ENCODE measurements at regions not wholly inside any gene's neighbourhood (a gene's known extent, or its start where the extent isn't known, plus 50 kb on each side); places are given as distances from the start of the nearest gene placed in this dataset.

GRCh38 chr3:96101006-96101560 lies 713.3 kb upstream of the EPHA6 start:
- TF ChIP-seq EZH2phosphoT487 (IDR thresholded peaks at IDR 0.05) (no peak), CTCF (IDR thresholded peaks at IDR 0.05) (no peak), EZH2 (IDR thresholded peaks at IDR 0.05) (no peak)

Measured in neural progenitor cell (in vitro differentiated cells).